Left lung (tissue), 4 donors: ENCODE measurements at regions not wholly inside any gene's neighbourhood (a gene's known extent, or its start where the extent isn't known, plus 50 kb on each side); places are given as distances from the start of the nearest gene placed in this dataset.

Source experiments
- ATAC-seq: fragments of 200-7000 bp; cut with Tn5 transposase; one replicate; pipeline ENCODE4 v1.9.1; 2020; ENCODE audit warnings: moderate library complexity
- DNase-seq, 4 donors: peaks; one replicate each; pipeline ENCODE4 v3.0.0-alpha.2; 2013 to 2020
- H3K27ac ChIP-seq, 2 donors: fragments of 200-600 bp; sonication (generic) in 1 of 2; one replicate each; pipeline versions ENCODE4 v1.5.0 to v1.8.0; 2020 to 2021
- H3K27me3 ChIP-seq, 2 donors: fragments of 200-600 bp; sonication (generic) in 1 of 2; one replicate each; pipeline versions ENCODE4 v1.5.0 to v1.8.0; 2020 to 2021
- H3K36me3 ChIP-seq, 2 donors: fragments of 200-600 bp; sonication (generic) in 1 of 2; one replicate each; pipeline versions ENCODE4 v1.5.0 to v1.8.0; 2020 to 2021
- H3K4me1 ChIP-seq, 2 donors: fragments of 200-600 bp; one replicate each; pipeline ENCODE4 v1.8.0; 2021
- H3K4me3 ChIP-seq, 2 donors: fragments of 200-600 bp; sonication (generic) in 1 of 2; one replicate each; pipeline versions ENCODE4 v1.5.0 to v1.8.0; 2020 to 2021; ENCODE audit warnings: mild to moderate bottlenecking in 1 of 2
- H3K9me3 ChIP-seq, 2 donors: fragments of 200-600 bp; sonication (generic) in 1 of 2; one replicate each; pipeline versions ENCODE4 v1.5.0 to v1.8.0; 2020 to 2021
- intact Hi-C, 2 donors: fragments of 100-400 bp; cut with DNase I; formaldehyde crosslinking; loops; one replicate each; pipeline versions ENCODE4 v1.11.2 to v1.14.2; 2022
- TF ChIP-seq, protein P1 (sequence below), 2 donors: fragments of 200-600 bp; sonication (generic) in 1 of 2; IDR thresholded peaks; one replicate each; pipeline versions ENCODE4 v1.5.0 to v1.8.0; 2021; ENCODE audit warnings: antibody characterized with exemption in 2 of 2
- donor health status: DM: no; HTN: yes; CAD: no.
- donor health status: DM: no; HTN: no; CAD: no.

GRCh38 chr4:189374176-189374575, 566.5 kb upstream of the FRG1 start:
- Histone ChIP-seq H3K27ac (no peak overlapping the region), H3K9me3 (no peaks in the 10 kb centered on the region), H3K4me3 (no peak overlapping the region), H3K36me3 (no peaks in the 10 kb centered on the region), H3K27me3 (no peaks in the 10 kb centered on the region), H3K4me1 (no peaks in the 10 kb centered on the region)
- TF ChIP-seq, protein P1, sequence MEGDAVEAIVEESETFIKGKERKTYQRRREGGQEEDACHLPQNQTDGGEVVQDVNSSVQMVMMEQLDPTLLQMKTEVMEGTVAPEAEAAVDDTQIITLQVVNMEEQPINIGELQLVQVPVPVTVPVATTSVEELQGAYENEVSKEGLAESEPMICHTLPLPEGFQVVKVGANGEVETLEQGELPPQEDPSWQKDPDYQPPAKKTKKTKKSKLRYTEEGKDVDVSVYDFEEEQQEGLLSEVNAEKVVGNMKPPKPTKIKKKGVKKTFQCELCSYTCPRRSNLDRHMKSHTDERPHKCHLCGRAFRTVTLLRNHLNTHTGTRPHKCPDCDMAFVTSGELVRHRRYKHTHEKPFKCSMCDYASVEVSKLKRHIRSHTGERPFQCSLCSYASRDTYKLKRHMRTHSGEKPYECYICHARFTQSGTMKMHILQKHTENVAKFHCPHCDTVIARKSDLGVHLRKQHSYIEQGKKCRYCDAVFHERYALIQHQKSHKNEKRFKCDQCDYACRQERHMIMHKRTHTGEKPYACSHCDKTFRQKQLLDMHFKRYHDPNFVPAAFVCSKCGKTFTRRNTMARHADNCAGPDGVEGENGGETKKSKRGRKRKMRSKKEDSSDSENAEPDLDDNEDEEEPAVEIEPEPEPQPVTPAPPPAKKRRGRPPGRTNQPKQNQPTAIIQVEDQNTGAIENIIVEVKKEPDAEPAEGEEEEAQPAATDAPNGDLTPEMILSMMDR (IDR thresholded peaks at IDR 0.05) = no peak
- DNase-seq = no peak
- intact Hi-C loops = no loop called here
- no peak for ATAC-seq

DNA sequence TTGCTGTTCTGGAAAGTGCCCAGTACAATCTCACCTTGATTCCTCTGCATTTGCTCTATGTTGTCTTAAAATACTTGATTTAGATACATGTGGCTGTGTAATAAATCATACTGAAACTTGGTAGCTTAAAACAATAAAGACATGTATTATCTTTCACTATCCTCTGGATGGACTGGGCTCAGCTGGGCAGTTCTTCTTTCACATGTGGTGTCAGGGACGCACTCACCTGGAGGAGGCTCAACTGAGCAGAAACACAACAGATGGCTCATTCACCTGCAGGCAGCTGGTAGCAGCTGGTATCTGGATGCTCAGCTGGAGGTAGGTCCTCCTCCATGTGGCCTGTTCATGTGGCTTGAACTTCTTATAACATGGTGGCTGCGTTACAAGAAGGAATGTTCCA, 563.8 kb upstream of the FRG1 start:
- ATAC-seq (no peak), DNase-seq (no peak)
- H3K9me3 ChIP-seq = no peaks in the 10 kb centered on the region
- no peaks in the 10 kb centered on the region for H3K4me1 ChIP-seq
- no peaks in the 10 kb centered on the region for H3K27me3 ChIP-seq
- intact Hi-C loops = no loop called here
- H3K36me3 ChIP-seq = no peaks in the 10 kb centered on the region
- no peak overlapping the region for H3K27ac ChIP-seq
- H3K4me3 ChIP-seq = no peak overlapping the region
- TF ChIP-seq, protein P1 (IDR thresholded peaks at IDR 0.05) = no peak

GRCh38 chr4:189377569-189377968, 563.1 kb upstream of the FRG1 start:
- ATAC-seq (no peak), DNase-seq (no peak)
- Histone ChIP-seq H3K27ac (no peak overlapping the region), H3K36me3 (no peaks in the 10 kb centered on the region), H3K4me1 (no peaks in the 10 kb centered on the region), H3K9me3 (no peaks in the 10 kb centered on the region), H3K27me3 (no peaks in the 10 kb centered on the region), H3K4me3 (no peak overlapping the region)
- intact Hi-C loops = no loop called here
- TF ChIP-seq, protein P1 (IDR thresholded peaks at IDR 0.05) = no peak

DNA sequence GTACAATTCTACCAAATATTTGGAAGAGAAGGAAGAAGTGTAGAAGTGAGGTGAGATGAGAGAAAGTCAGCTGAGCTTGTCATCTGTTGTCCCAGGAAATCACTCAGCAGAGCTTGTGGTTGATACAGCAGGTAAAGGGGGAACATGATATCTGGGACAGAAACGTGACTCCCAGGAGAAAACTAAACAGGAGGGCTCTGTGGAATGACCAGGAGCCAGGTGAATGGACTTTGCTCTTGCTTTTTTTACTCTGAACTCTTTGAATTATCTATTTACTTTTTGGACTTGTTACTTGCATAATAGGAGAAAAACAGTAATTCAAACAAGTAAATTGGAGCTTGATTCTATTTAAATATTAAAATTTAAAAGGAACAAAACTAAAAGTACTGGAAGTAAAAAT, 555.6 kb upstream of the FRG1 start:
- Histone ChIP-seq H3K27ac (no peak overlapping the region), H3K4me1 (no peaks in the 10 kb centered on the region), H3K9me3 (no peaks in the 10 kb centered on the region), H3K36me3 (no peaks in the 10 kb centered on the region), H3K4me3 (no peak overlapping the region), H3K27me3 (no peaks in the 10 kb centered on the region)
- TF ChIP-seq, protein P1 (IDR thresholded peaks at IDR 0.05) = no peak
- no peak for ATAC-seq
- intact Hi-C loops = no loop called here
- DNase-seq = no peak

GRCh38 chr4:189385579-189385978, 555.1 kb upstream of the FRG1 start:
- no peaks in the 10 kb centered on the region for H3K4me1 ChIP-seq
- H3K27me3 ChIP-seq = no peaks in the 10 kb centered on the region
- intact Hi-C loops = no loop called here
- TF ChIP-seq, protein P1 (IDR thresholded peaks at IDR 0.05) = no peak
- no peaks in the 10 kb centered on the region for H3K9me3 ChIP-seq
- no peak overlapping the region for H3K27ac ChIP-seq
- no peak overlapping the region for H3K4me3 ChIP-seq
- DNase-seq (no peak), ATAC-seq (no peak)
- no peaks in the 10 kb centered on the region for H3K36me3 ChIP-seq
